ENCODE measurements at regions not wholly inside any gene's neighbourhood (a gene's known extent, or its start where the extent isn't known, plus 50 kb on each side); places are given as distances from the start of the nearest gene placed in this dataset.
"Not testable (repeated sequence)": the region's sequence is repeated elsewhere in the genome, so short reads cannot be mapped to it uniquely, and the experiment has no call there.

- peak; percentile 12 for DNase-seq
Measured at GRCh38 chr21:32886339-32886738, 114.8 kb upstream of the PAXBP1 start.

GRCh38 chr21:32887026-32887425 is 115.5 kb upstream of the PAXBP1 start:
- DNase-seq: no peak

GRCh38 chr21:32888971-32889370 is 117.4 kb upstream of the PAXBP1 start:
- DNase-seq: no peak

- DNase-seq: no peak
Measured at GRCh38 chr21:32889596-32889995, 118.0 kb upstream of the PAXBP1 start.

GRCh38 chr21:32894321-32894720 is 122.8 kb upstream of the PAXBP1 start:
- DNase-seq: no peak

- no peak for DNase-seq
Measured at GRCh38 chr21:32900814-32901213, 124.9 kb upstream of the OLIG2 start.

GRCh38 chr21:32907521-32907920 is 118.2 kb upstream of the OLIG2 start:
- DNase-seq: no peak

GRCh38 chr21:32908534-32908933 is 117.2 kb upstream of the OLIG2 start:
- DNase-seq: no peak

GRCh38 chr21:32909393-32909792 is 116.3 kb upstream of the OLIG2 start:
- no peak for DNase-seq

GRCh38 chr21:32914424-32915039 is 111.2 kb upstream of the OLIG2 start:
- no peak for DNase-seq

GRCh38 chr21:32915099-32915498 is 110.6 kb upstream of the OLIG2 start:
- no peak for DNase-seq

- DNase-seq: no peak
Measured at GRCh38 chr21:32916088-32916487, 109.6 kb upstream of the OLIG2 start.

- no peak for DNase-seq
Measured at GRCh38 chr21:32916522-32917099, 109.1 kb upstream of the OLIG2 start.

GRCh38 chr21:32917362-32918135 is 108.2 kb upstream of the OLIG2 start:
- DNase-seq: no peak

- DNase-seq: peak; percentile 11
Measured at GRCh38 chr21:32918478-32919120, 107.1 kb upstream of the OLIG2 start.

- no peak for DNase-seq
Measured at GRCh38 chr21:32920474-32920873, 105.3 kb upstream of the OLIG2 start.

- DNase-seq: no peak
Measured at GRCh38 chr21:32921632-32922230, 104.0 kb upstream of the OLIG2 start.

- DNase-seq: no peak
Measured at GRCh38 chr21:32925098-32925497, 100.6 kb upstream of the OLIG2 start.

- no peak for DNase-seq
Measured at GRCh38 chr21:32929633-32930038, 96.1 kb upstream of the OLIG2 start.

- DNase-seq: no peak
Measured at GRCh38 chr21:32930673-32931072, 95.1 kb upstream of the OLIG2 start.

- DNase-seq: not testable (repeated sequence)
Measured at GRCh38 chr21:32934068-32934467, 91.7 kb upstream of the OLIG2 start.

- DNase-seq: no peak
Measured at GRCh38 chr21:32934829-32935228, 90.9 kb upstream of the OLIG2 start.

All from NCI-H774 (cell line).